GM23248 (cell line): ENCODE measurements at regions not wholly inside any gene's neighbourhood (a gene's known extent, or its start where the extent isn't known, plus 50 kb on each side); places are given as distances from the start of the nearest gene placed in this dataset.

ENCODE experiments used
- EZH2 ChIP-seq: fragments of 200-600 bp; sonication (generic); IDR thresholded peaks from 2 replicates; pipeline ENCODE4 v1.6.1; 2018; ENCODE audit warnings: antibody characterized with exemption, mild to moderate bottlenecking; ENCODE audit not compliant: insufficient read depth, poor library complexity, severe bottlenecking
- EZH2phosphoT487 ChIP-seq: fragments of 200-600 bp; sonication (generic); IDR thresholded peaks from 2 replicates; pipeline ENCODE4 v1.6.1; 2018; ENCODE audit warnings: antibody characterized with exemption, moderate library complexity, mild to moderate bottlenecking, low read depth; ENCODE audit not compliant: insufficient read depth

- no peak for TF ChIP-seq EZH2
- no peak for TF ChIP-seq EZH2phosphoT487
Observed at GRCh38 chr4:10873809-10874208, 189.2 kb upstream of the CLNK start.
